OCI-LY7 (cell line): ENCODE measurements at regions not wholly inside any gene's neighbourhood (a gene's known extent, or its start where the extent isn't known, plus 50 kb on each side); places are given as distances from the start of the nearest gene placed in this dataset.

Source experiments
- EZH2phosphoT487 ChIP-seq: fragments of 200-600 bp; sonication (generic); IDR thresholded peaks from 2 replicates; pipeline ENCODE4 v1.6.1; 2018; ENCODE audit warnings: low read depth, borderline replicate concordance, mild to moderate bottlenecking, mixed run types, antibody characterized with exemption, low read length, moderate library complexity, mixed read lengths
- TF ChIP-seq, protein P1 (sequence below): fragments of 200-600 bp; sonication (generic); conservative IDR thresholded peaks from 2 replicates; pipeline ENCODE4 v1.5.1; 2014; ENCODE audit warnings: mild to moderate bottlenecking, antibody characterized with exemption, low read length, moderate library complexity, mixed read lengths

GRCh38 chr13:33651766-33652165, 166.2 kb upstream of the RFC3 start:
- TF ChIP-seq, protein P1, sequence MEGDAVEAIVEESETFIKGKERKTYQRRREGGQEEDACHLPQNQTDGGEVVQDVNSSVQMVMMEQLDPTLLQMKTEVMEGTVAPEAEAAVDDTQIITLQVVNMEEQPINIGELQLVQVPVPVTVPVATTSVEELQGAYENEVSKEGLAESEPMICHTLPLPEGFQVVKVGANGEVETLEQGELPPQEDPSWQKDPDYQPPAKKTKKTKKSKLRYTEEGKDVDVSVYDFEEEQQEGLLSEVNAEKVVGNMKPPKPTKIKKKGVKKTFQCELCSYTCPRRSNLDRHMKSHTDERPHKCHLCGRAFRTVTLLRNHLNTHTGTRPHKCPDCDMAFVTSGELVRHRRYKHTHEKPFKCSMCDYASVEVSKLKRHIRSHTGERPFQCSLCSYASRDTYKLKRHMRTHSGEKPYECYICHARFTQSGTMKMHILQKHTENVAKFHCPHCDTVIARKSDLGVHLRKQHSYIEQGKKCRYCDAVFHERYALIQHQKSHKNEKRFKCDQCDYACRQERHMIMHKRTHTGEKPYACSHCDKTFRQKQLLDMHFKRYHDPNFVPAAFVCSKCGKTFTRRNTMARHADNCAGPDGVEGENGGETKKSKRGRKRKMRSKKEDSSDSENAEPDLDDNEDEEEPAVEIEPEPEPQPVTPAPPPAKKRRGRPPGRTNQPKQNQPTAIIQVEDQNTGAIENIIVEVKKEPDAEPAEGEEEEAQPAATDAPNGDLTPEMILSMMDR, result no peak
- no peak for TF ChIP-seq EZH2phosphoT487
